ENCODE measurements at regions not wholly inside any gene's neighbourhood (a gene's known extent, or its start where the extent isn't known, plus 50 kb on each side); places are given as distances from the start of the nearest gene placed in this dataset.

- Histone ChIP-seq H3K4me3 (peak overlapping the region; percentile 57 to 74), H3K36me3 (no peaks in the 10 kb centered on the region), H3K4me1 (peaks cover 0 to 35% (median 6%) of the 10 kb centered on the region in 3 donors), H3K27me3 (peaks cover 34% of the 10 kb centered on the region), H3K9me3 (peaks cover 0 to 3% (median 0%) of the 10 kb centered on the region in 3 donors), H3K27ac (peak overlapping the region in 3 of 4 donors; percentile 80 to 83 (median 80))
- no CpG with 5 or more reads among the region's 55 CpGs for whole genome bisulfite sequencing, 2 donors (ENCODE audit: low coverage in 1 of 2)
- ATAC-seq, result peak; percentile 60
- TF ChIP-seq EP300 (IDR thresholded peaks at IDR 0.05) (no peak), POLR2A (IDR thresholded peaks at IDR 0.05) (no peak), CTCF (IDR thresholded peaks at IDR 0.05) (no peak), POLR2AphosphoS5 (IDR thresholded peaks at IDR 0.05) (no peak)
These were observed 96.1 kb upstream of the BHLHE23 start for GRCh38 chr20:63102721-63103375.

GRCh38 chr20:63101781-63102720 lies 95.3 kb upstream of the BHLHE23 start:
- TF ChIP-seq POLR2AphosphoS5 (IDR thresholded peaks at IDR 0.05) (no peak), CTCF (IDR thresholded peaks at IDR 0.05) (no peak), POLR2A (IDR thresholded peaks at IDR 0.05) (no peak), EP300 (IDR thresholded peaks at IDR 0.05) (no peak)
- H3K27me3 ChIP-seq, result peaks cover 42% of the 10 kb centered on the region
- WGBS, 2 donors (ENCODE audit: low coverage in 1 of 2), result no CpG with 5 or more reads among the region's 100 CpGs
- peak; percentile 71 for ATAC-seq
- peak overlapping the region; percentile 57 to 74 for H3K4me3 ChIP-seq
- H3K9me3 ChIP-seq, result no peaks in the 10 kb centered on the region
- peaks cover 0 to 35% (median 6%) of the 10 kb centered on the region in 3 donors for H3K4me1 ChIP-seq
- H3K27ac ChIP-seq, result peak overlapping the region; percentile 52 to 83 (median 80)
- no peaks in the 10 kb centered on the region for H3K36me3 ChIP-seq

DNA sequence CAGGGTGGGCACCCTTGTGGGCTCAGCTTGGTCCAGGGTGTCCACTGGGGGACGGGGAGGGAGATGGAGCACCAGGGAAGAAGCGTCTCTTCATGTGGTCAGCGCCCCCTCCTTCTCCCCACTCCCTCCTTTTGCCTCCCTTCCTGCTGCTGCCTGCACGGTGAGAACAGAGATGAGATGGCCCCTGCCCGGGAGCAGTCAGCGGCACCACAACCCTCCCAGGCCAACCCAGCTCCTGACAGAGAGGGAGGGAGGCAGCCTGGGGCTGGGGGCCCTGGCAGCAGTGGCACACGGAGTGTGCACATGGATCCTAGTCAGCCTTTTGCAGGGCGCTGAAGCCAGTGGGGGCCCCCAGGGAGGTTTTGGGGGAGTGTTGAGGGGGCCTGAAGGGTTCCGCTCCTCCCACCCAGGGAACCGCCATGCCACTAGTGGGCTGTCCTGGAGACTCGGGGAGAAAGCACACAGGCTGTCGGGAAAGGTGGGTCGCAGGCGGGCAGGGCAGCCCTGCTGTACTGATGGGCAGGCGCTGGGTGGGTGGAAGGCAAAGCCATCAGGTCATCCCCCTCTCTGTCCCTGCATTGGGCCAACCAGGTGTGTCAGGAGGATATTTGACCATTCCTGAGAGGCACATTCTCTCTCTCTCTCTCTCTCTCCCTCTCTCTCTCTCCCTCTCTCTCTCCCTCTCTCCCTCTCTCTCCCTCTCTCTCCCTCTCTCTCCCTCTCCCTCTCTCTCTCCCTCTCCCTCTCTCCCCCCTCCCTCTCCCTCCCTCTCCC lies 94.3 kb upstream of the BHLHE23 start:
- peak overlapping the region in 1 of 2 donors; percentile 74 for H3K4me3 ChIP-seq
- H3K4me1 ChIP-seq, result peaks cover 0 to 32% (median 6%) of the 10 kb centered on the region in 3 donors
- WGBS, 2 donors (ENCODE audit: low coverage in 1 of 2), result 53 to 100% methylated on average over 2 to 3 of the region's 15 CpGs
- peaks cover 52% of the 10 kb centered on the region for H3K27me3 ChIP-seq
- H3K9me3 ChIP-seq, result no peaks in the 10 kb centered on the region
- H3K27ac ChIP-seq, result no peak overlapping the region
- H3K36me3 ChIP-seq, result no peaks in the 10 kb centered on the region
- TF ChIP-seq EP300 (IDR thresholded peaks at IDR 0.05) (no peak), POLR2AphosphoS5 (IDR thresholded peaks at IDR 0.05) (no peak), POLR2A (IDR thresholded peaks at IDR 0.05) (no peak), CTCF (IDR thresholded peaks at IDR 0.05) (no peak)
- ATAC-seq, result no peak

- Histone ChIP-seq H3K27ac (no peak overlapping the region), H3K9me3 (no peaks in the 10 kb centered on the region), H3K36me3 (no peaks in the 10 kb centered on the region), H3K4me1 (peaks cover 0 to 24% (median under 1%) of the 10 kb centered on the region in 3 donors), H3K27me3 (peaks cover 59% of the 10 kb centered on the region), H3K4me3 (no peak overlapping the region)
- ATAC-seq, result no peak
- TF ChIP-seq EP300 (IDR thresholded peaks at IDR 0.05) (no peak), POLR2A (IDR thresholded peaks at IDR 0.05) (no peak), CTCF (IDR thresholded peaks at IDR 0.05) (no peak), POLR2AphosphoS5 (IDR thresholded peaks at IDR 0.05) (no peak)
- 13 to 21% methylated on average over 8 to 10 of the region's 14 CpGs for WGBS, 2 donors (ENCODE audit: low coverage in 1 of 2)
These were observed 93.6 kb upstream of the BHLHE23 start for GRCh38 chr20:63100174-63100925.
